Amniotic epithelial cell (primary cell): ENCODE measurements at regions not wholly inside any gene's neighbourhood (a gene's known extent, or its start where the extent isn't known, plus 50 kb on each side); places are given as distances from the start of the nearest gene placed in this dataset.
"Not testable (repeated sequence)": the region's sequence is repeated elsewhere in the genome, so short reads cannot be mapped to it uniquely, and the experiment has no call there.

Experiments used
- DNase-seq: peaks from one replicate; pipeline ENCODE4 v3.0.0-alpha.2; 2010; ENCODE audit warnings: low read depth

DNA sequence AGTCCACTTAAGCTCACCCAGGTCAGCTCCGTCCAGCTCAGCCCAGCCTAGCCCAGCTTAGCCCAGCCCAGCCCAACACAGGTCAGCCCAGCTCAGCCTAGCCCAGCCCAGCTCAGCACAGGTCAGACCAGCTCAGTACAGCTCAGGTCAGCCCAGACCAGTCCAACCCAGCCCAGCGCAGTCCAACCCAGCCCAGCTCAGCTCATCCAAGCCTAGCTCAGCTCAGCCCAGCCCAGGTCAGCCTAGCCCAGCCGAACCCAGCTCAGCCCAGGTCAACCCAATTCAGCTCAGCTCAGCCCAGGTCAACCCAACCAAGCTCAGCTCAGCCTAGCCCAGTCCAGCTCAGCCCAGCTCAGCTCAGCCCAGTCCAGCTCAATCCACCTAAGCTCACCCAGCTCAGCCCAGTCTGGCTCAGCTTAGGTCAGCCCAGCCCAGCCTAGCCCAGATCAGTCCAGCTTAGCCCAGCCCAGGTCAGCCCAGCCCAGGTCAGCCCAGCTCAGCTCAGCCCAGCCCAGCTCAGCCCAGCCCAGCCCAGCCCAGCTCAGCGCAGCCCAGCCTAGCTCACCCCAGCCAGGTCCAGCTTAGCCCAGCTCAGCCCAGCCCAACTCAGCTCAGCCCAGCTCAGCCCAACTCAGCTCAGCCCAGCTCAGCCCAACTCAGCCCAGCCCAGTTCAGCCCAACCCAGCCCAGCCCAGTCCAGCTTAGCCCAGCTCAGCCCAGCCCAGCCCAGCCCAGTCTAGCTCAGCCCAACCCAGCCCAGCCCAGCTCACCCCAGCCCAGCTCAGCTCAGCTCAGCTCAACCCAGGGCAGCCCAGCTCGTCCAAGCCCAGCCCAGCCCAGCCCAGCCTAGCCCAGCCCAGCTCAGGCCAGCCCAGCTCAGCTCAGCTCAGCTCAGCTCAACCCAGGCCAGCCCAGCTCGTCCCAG lies 184.0 kb downstream of the TMEM121 start:
- no peak for DNase-seq

DNA sequence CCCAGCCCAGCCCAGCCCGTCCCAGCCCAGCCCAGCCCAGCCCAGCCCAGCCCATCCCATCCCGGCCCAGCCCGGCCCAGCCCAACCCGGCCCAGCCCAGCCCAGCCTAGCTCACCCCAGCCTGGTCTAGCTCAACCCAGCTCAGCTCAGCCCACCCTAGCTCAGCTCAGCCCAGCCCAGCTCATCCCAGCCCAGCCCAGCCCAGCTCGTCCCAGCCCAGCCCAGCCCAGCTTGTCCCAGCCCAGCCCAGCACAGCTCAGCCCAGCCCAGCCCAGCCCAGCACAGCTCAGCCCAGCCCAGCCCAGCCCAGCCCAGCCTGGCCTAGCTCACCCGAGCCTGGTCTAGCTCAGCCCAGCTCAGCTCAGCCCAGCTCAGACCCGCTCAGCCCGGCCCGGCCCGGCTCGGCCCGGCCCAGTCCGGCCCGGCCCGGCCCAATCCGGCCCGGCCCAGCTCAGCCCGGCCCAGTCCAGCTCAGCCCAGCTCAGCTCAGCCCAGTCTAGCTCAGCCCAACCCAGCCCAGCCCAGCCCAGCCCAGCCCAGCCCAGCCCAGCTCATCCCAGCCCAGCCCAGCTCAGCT lies 184.7 kb downstream of the TMEM121 start:
- DNase-seq = no peak

DNA sequence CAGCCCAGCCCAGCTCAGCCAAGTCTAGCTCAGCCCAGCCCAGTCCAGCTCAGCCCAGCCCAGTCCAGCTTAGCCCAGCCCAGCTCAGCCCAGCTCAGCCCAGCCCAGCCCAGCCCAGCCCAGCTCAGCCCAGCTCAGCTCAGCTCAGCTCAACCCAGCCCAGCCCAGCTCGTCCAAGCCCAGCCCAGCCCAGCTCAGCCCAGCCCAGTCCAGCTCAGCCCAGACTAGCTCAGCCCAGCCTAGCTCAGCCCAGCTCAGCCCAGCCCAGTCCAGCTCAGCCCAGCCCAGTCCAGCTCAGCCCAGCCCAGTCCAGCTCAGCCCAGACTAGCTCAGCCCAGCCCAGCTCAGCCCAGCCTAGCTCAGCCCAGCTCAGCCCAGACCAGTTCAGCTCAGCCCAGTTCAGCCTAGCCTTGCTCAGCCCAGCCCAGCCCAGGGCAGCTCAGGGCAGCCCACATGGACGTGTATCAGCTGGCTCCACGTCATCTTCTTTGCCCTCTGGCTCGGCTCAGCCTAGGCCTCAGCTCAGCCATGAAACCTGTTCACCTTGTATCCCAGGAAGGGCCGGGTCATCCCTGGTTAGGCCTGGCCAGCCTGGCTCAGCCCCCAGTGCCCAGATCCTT lies 185.6 kb downstream of the TMEM121 start:
- DNase-seq = no peak

DNA sequence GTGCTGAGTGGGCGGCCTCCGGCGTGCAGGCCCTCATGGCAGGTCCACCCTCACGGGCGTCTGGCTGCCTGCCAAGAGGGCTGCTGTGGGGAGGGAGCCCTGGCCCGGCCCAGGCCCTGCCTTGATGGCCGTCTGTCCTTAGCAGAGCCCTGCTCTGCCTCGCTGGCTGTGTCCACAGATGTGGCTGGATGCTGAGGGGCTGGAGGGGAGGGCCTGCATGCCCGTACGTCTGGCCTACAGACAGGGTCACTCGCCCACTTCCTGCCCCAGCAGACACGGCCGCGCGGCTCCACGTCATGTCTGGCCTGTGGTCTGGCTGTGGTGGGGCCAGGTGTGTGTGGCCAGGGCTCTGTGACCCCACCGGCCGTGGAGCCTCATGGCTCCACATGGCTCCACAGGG lies 186.3 kb downstream of the TMEM121 start:
- DNase-seq = not testable (repeated sequence)

DNA sequence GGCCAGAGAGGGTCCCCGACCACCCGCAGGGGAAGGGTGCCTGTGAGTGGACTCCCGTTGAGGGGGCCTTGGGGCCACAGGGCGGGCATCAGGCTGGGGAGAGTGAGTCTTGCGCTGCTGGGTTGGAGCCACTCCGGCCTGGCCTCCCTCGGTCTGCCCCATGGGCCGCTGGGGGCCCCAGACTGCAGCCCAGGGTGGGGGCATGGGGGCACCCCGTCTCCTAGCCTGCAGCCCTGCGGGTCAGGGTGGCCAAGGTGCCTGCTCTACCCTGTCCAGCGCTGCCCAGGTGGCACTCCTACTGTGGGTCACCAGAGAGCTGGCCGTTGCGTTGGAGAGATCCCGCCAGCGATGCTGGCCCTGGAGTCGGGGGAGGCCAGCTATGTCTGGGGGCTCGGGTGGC lies 186.8 kb downstream of the TMEM121 start:
- DNase-seq = not testable (repeated sequence)

DNA sequence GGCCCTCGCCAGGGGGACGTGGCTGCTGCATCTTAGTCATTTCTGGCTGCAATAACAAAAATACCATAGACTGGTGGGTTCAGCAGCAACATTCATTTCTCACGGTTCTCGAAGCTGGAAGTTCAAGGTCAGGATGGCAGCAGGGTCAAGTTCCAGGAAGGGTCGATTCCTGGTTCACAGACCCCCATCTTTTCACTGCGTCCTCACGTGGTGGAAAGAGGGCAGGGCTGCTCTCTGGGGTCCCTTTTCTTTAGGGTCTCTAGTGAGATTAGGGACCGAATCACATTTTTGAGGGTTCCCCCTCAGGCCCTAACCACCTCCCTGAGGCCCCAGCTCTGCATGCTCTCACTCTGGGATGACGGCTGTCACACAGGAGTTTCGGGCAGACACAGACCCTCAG lies 187.5 kb downstream of the TMEM121 start:
- not testable (repeated sequence) for DNase-seq

DNA sequence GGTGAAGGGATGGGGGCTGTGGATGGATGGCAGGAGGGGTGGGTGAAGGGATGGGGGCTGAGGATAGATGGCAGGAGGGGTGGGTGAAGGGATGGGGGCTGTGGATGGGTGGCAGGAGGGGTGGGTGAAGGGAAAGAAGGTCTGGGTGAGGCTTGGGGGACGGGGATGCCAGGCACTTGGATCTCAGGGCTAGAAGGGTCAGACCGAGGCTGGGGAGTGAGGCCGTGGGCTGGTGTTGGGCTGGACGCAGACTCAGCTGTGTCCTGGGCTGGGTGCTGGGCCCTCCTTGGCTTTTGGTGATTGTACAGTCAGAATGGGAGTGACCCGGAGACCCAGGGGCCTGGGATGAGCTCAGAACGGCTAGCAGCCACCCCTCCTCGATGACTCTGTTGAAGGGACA lies 192.4 kb downstream of the TMEM121 start:
- DNase-seq = not testable (repeated sequence)

DNA sequence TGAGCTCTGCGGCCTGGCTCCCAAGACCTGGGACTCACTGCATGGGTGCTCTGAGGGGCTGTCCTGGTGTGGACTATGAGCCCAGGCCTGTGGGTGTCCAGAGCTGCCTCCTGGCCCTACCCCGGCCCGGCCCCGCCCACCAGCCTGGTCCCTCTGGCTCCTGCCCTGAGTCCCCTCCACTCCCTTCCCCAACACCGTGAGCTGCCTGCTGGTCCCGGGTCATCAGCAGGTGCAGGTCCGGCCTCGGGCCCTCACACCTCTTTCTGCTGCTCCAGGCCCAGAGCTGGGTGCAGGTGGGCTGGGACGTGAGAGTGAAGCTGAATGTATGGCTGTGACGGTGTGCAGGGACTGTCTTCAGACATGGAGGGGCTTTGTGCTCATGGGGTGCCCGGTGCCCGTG lies 193.7 kb downstream of the TMEM121 start:
- DNase-seq = not testable (repeated sequence)

DNA sequence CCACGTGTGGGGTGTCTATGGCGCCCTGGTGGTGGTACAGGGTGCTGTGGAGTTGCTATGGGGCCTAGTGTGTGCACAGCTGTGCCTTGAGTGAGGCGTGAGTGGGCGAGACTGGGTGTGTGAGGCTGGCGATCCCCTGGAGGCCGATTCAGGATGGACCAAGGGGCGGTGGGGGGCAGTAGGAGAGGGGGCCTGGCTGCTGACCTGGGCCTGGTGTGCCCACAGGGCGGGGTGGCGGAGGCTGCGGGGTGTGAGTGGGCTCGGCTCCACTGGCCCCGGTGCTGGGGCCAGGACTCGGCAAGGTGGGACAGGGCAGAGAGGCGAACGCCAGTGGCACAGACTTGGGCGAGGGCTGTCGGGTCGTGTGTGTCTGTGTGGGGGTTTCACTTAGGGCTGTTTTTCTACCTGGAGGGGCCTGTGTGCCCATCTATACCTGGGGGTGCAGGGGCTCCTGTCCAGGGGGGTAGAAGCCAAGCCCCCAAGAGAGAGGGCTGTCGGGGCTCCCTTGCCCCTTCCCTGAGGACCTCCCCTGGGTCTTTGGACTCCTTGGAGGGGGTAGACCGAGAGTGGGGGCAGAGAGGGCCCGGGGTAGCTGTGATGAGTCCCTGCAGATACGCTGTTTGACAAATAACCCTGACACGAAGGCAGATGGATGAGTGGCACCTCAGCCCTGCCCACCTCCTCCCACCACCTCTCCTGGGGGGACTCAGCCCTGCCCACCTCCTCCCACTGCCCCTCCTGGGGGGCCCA lies 194.6 kb downstream of the TMEM121 start:
- not testable (repeated sequence) for DNase-seq

DNA sequence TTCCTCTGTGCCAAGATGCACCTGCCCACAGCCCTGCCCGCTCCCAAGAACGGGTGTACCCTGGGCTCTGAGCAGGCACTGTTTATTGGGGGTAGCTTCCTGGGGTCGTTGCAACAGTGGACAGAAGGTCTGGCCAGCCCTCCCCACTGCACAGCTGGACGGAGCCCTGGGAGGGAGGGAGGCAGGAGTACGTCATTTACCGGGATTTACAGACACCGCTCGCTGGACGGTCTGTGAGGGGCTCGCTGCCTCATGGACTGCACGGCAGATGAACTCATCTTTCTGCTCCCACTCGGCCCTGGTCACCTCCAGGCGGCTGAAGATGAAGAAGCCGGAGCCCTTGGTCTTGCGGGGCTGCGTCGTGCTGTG lies 195.2 kb downstream of the TMEM121 start:
- DNase-seq = not testable (repeated sequence)

DNA sequence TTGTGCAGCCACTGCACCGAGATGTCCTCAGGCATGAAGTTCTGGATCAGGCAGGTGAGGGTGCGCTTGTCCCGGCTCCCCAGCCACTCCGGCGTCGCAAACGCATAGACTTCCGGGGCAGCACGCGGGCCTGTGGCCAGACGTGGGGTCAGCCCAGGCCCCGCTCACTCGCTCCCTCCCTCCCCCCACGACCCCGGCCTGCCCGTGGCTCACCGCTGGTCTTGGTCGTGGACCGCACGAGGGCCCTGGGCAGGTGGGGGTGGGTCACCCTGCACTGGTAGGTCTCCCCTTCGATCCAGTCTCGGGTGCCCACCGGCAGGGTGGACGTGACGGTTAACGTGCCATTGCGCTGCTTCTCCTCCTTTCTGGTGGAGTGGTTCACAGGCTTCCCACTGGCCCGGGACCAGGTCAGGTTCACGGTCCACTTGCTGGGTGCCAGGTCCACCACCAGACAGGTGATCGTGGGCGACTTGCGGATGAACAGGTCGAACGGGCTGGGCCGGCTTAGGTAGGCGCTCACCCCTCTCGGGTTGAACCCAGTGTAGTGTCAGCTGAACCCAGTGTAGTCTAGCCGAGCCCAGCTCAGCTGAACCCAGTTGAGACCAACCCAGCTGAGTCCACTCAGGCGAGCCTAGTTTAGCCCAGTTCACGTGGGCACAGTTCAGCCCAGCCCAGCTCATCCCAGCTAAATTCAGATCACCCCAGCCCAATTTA lies 195.8 kb downstream of the TMEM121 start:
- not testable (repeated sequence) for DNase-seq

DNA sequence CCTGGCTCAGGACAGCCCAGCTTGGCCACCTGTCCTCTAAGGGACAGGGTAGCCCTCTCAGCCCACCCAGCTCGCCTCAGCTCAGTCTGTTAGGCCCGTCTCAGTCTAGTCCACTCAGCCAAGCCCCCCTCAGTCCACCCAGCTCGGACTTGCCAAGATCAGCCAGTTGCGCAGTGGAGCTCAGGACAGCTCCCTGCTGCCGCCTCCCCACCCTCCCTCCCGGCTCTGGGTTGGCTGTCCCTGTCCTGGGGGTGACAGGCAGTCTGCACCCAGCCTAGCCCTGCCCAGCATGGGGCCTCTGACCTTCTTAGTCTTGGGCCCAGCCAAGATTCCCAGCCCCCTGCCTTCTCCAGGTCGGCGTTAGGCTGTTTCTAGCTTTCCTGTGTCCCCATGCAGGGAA lies 196.9 kb downstream of the TMEM121 start:
- not testable (repeated sequence) for DNase-seq

DNA sequence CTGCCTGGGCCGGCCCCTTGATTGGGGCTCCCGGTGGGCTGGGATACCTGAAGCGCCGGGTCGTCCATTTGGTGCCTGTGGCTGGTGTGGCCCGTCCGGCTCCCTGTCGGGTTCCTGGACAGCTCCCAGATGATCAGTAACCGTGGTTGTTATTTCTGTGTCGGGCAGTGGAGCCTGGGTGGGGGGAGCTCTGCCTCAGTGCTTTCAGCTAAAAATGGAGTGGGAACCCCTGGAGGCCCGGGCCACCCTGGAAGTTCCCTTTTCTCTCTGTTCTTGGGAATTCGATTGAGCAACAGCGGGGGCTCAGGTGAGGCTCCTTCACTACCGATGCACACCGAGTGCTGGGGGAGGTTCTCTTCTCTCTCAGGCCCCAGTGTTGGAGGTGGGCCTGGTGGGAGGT lies 197.4 kb downstream of the TMEM121 start:
- DNase-seq = not testable (repeated sequence)

DNA sequence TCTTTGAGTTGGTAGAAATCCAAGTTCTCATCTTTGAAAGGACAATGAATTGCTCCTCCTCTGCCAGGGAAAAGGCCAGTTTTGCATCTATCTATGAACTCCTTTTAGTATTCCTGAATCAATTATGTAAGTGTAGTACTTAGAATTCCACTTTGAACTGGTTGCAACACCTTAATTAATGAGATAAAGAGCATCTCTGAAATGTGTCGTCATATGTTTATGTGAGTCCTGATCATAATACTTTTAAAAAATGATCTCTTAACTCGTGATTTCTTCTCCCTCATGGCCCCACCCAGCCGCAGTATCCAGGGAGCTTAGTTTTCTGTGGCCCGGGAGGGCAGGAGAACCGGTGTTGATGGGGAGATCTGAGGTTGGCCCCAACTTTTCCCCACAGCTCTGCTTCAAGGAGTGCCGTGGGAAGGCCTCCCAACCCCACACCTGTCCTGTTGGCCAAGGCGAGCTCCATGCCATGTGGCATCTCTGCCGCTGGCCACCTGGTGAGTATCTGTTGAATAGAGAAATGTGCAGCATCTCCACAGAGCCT lies 203.5 kb downstream of the TMEM121 start:
- not testable (repeated sequence) for DNase-seq

DNA sequence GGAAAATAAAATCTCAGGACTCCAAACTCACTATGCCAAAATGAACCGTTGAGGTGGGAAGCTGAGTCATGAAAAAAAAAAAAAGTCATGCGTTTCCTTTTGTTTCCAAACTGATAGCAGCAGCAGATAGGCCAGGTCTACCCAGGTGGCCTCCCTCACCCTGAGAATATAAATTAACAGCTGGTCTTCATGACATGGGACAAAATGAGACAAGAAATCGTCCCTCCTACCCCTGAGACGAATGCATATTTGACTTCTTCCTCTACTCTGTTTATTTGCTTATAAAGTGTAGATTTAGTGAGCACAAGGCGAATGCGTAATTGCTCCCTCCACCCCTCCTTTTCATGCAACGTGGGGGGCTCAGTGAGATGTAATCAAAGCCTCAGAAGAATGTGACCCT lies 204.3 kb downstream of the TMEM121 start:
- not testable (repeated sequence) for DNase-seq

DNA sequence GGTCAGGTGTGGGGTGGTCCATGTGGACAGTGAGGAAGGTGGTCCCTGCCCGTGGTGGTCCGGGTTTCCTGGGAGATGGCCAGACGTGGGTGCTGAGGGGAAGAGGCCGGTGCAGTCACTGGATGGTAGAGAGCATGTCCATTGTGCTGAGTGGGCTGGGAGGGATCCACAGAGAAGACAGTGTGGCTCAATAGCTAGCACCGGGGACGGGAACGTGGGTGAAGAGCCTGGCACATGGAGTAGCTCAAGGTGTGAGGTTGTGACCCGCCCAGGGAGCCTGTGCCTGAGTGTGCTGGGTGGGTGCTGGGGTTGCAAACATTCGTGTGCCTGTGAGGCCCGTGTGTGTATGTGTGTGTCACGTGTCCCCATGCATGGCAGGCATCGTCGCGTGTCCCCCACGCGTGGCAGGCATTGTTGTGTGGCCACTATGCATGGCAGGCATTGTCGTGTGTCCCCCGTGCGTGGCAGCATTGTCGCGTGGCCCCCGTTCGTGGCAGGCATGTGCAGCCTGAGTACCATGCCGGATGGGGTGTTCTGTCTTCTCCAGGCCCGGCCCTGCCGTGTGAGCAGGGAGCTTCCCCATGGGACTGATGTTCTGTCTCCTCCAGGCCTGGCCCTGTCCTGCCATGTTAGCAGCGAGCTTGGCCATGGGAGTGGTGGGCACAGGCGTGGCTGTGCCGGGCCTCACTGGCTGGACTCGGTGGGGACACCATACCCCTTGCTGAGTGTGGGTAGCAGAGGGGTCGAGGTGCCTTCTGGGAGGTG lies 205.0 kb downstream of the TMEM121 start:
- not testable (repeated sequence) for DNase-seq

DNA sequence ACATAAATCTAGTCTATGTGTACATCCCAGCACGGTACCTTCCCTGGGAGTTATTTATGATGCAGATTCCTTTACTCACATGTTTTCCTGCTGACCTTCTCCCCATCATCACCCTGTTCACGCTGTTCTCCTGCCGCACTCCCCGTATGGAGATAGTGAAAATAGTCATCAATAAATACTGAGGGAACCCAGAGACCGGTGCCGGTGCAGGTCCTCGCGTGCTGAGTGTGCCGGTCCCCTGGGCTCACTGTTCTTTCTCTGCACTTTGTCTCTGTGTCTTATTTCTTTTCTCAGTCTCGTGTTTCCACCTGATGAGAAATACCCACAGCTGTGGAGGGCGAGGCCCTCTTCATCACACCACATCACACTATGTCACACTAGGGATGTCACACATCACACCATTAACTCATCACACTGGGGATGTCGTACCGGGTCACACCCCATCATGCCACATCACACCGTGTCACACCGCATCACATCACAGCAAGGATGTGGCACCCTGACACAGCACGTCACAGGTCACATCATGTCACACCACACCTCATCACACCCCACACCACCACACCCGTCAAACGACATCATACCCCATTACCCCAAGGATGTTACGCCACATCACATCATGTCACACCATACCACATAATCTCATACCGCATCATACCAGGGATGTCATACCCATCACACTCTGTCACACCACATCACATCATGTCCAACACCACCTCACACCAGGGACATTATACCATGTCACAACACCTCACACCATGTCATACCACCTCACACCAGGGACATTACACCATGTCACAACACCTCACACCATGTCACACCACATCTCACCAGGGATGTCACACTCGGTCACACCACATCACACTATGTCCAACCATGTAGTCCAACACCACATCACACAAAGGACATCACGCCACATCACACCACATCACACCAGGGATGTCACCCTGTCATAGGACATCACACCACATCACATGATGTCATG lies 207.0 kb downstream of the TMEM121 start:
- no peak for DNase-seq

DNA sequence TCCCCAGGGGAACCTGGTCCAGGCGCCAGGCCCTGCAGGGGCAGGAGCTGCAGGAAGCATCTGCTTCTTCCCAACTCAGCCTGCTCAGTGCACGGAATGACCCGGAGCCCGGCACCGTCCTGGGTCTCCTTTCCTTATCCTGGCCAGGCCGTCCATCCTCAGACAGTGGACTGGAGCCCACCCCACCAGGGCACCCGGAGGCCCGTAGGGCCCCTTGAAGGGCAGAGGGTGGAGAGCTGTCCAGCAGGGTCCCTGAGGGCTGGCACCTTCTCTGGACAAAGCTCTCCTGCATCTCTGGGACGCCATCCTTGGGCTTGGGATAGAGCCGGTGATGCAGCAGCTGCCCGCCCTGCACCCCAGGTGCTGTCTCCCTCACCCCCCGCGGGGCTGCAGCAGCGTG lies 207.9 kb downstream of the TMEM121 start:
- DNase-seq = not testable (repeated sequence)

DNA sequence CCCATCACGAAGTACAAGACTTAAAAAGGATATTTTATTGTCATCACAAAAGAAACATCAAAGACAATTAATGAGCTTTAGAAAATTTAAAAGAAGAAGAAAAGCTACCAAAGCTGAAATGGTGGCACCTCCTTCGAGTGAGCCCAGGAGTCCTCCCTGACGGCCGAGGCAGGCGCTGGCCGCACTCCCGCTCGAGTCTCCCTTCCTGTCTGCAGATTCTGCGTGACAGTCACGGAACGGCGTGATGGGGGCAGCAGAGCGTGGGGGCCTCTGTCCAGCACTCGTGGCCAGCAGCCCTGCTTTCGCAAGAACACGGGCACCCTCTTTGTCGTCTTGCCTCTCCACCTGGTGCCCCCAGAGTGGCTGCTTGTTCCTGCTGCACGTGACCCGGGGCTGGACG lies 209.9 kb downstream of the TMEM121 start:
- DNase-seq = not testable (repeated sequence)
